Pancreas (tissue), 10 donors: ENCODE measurements at regions not wholly inside any gene's neighbourhood (a gene's known extent, or its start where the extent isn't known, plus 50 kb on each side); places are given as distances from the start of the nearest gene placed in this dataset.

Experiments
- ATAC-seq, 4 donors: fragments of 200-7000 bp; cut with Tn5 transposase; one replicate each; pipeline versions ENCODE4 v1.8.0 to v1.9.1; 2020; ENCODE audit warnings: mild to moderate bottlenecking in 4 of 4, moderate library complexity in 4 of 4
- DNase-seq, 6 donors: peaks; one replicate each; pipeline ENCODE4 v3.0.0-alpha.2; 2020
- FAIRE-seq: peaks from 2 replicates; lab custom pipeline; 2012; peaks lifted over from hg19 to GRCh38; lab: Jason Lieb, UNC
- H3K27ac ChIP-seq, 4 donors: fragments of 200-600 bp; sonication (generic); 1 replicate in 3 of 4; 2 replicates in 1 of 4; pipeline versions ENCODE4 v1.5.0 to v1.8.0; 2020
- H3K27me3 ChIP-seq, 4 donors: fragments of 200-600 bp; one replicate each; pipeline ENCODE4 v1.8.0; 2021
- H3K36me3 ChIP-seq, 3 donors: fragments of 200-600 bp; sonication (generic) in 1 of 3; one replicate each; pipeline versions ENCODE4 v1.5.0 to v1.8.0; 2020 to 2021
- H3K4me1 ChIP-seq, 3 donors: fragments of 200-600 bp; one replicate each; pipeline ENCODE4 v1.8.0; 2021
- H3K4me3 ChIP-seq, 4 donors: fragments of 200-600 bp; sonication (generic) in 2 of 4; one replicate each; pipeline versions ENCODE4 v1.5.0 to v1.8.0; 2020 to 2021
- H3K9me3 ChIP-seq, 4 donors: fragments of 200-600 bp; one replicate each; pipeline ENCODE4 v1.8.0; 2021
- WGBS, 2 donors: extraction: QIAGEN DNeasy Blood & Tissue Kit; methylation state at CpG; one replicate each; pipeline ENCODE4 v1.1.7; 2013; 5-methylcytosine and 5-hydroxymethylcytosine counted together
- intact Hi-C, 3 donors: fragments of 100-400 bp; cut with DNase I; formaldehyde crosslinking; loops; one replicate each; pipeline versions ENCODE4 v1.11.1 to v1.14.2; 2022
- TF ChIP-seq, protein P1 (sequence below), 4 donors: fragments of 200-600 bp; sonication (generic) in 3 of 4; IDR thresholded peaks; one replicate each; pipeline versions ENCODE4 v1.5.0 to v1.8.0; 2021; ENCODE audit warnings: antibody characterized with exemption in 4 of 4
- donor health status: healthy with polysubstance abuse.
- donor health status: DM: no; HTN: no; CAD: no; lungs with moderate emphysema.
- donor health status: DM: no; HTN: no; CAD: no.
- donor health status: control.
- donor health status: control.
- donor health status: Bipolar disorder and iron deficiency.
- donor health status: DM: yes; HTN: yes; CAD: no.
- donor health status: DM: no; HTN: no; CAD: no.
- donor health status: DM: no; HTN: no; CAD: no.
- donor health status: DM: yes; HTN: yes; CAD: no.

DNA sequence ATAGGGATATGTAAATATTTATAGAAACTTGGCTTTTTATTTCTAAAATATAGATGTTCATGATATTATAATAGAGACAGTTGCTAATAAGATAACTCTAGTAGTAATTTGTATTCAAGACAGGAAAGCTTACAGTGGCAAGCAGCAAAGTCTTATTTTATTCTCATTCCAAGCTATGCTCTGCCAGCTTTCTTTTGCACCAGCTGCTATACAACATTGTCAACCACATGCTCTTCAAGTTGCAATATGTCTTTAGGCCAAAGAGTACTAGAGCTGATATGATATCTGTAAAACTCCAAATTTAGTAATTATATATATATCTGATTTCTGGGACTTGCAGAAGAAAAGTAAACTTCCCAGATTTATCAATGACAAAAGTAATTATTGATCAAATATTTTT, 350.1 kb downstream of the HGF start:
- Histone ChIP-seq H3K9me3 (no peaks in the 10 kb centered on the region), H3K4me3 (no peak overlapping the region), H3K36me3 (no peaks in the 10 kb centered on the region), H3K27ac (no peak overlapping the region), H3K27me3 (no peaks in the 10 kb centered on the region), H3K4me1 (no peaks in the 10 kb centered on the region)
- ATAC-seq (no peak), FAIRE-seq (no peak), DNase-seq (no peak)
- intact Hi-C loops, result no loop called here
- TF ChIP-seq, protein P1, sequence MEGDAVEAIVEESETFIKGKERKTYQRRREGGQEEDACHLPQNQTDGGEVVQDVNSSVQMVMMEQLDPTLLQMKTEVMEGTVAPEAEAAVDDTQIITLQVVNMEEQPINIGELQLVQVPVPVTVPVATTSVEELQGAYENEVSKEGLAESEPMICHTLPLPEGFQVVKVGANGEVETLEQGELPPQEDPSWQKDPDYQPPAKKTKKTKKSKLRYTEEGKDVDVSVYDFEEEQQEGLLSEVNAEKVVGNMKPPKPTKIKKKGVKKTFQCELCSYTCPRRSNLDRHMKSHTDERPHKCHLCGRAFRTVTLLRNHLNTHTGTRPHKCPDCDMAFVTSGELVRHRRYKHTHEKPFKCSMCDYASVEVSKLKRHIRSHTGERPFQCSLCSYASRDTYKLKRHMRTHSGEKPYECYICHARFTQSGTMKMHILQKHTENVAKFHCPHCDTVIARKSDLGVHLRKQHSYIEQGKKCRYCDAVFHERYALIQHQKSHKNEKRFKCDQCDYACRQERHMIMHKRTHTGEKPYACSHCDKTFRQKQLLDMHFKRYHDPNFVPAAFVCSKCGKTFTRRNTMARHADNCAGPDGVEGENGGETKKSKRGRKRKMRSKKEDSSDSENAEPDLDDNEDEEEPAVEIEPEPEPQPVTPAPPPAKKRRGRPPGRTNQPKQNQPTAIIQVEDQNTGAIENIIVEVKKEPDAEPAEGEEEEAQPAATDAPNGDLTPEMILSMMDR (IDR thresholded peaks at IDR 0.05), result no peak

- no peak overlapping the region for H3K27ac ChIP-seq
- TF ChIP-seq, protein P1 (IDR thresholded peaks at IDR 0.05), result no peak
- intact Hi-C loops, result no loop called here
- no peak for FAIRE-seq
- H3K4me1 ChIP-seq, result no peaks in the 10 kb centered on the region
- no peaks in the 10 kb centered on the region for H3K36me3 ChIP-seq
- 84 to 92% methylated on average over 1 of the region's 1 CpG for WGBS, 2 donors
- no peaks in the 10 kb centered on the region for H3K9me3 ChIP-seq
- no peak overlapping the region for H3K4me3 ChIP-seq
- no peak for DNase-seq
- ATAC-seq, result no peak
- H3K27me3 ChIP-seq, result no peaks in the 10 kb centered on the region
Measured at GRCh38 chr7:81416659-81417058, 353.2 kb downstream of the HGF start.

- Histone ChIP-seq H3K4me3 (no peak overlapping the region), H3K9me3 (no peaks in the 10 kb centered on the region), H3K4me1 (no peaks in the 10 kb centered on the region), H3K36me3 (no peaks in the 10 kb centered on the region), H3K27me3 (no peaks in the 10 kb centered on the region), H3K27ac (no peak overlapping the region)
- intact Hi-C loops, result no loop called here
- no peak for FAIRE-seq
- 60 to 81% methylated on average over 1 of the region's 1 CpG for WGBS, 2 donors
- no peak for DNase-seq
- TF ChIP-seq, protein P1 (IDR thresholded peaks at IDR 0.05), result no peak
- ATAC-seq, result no peak
Measured at GRCh38 chr7:81415181-81415580, 354.7 kb downstream of the HGF start.

DNA sequence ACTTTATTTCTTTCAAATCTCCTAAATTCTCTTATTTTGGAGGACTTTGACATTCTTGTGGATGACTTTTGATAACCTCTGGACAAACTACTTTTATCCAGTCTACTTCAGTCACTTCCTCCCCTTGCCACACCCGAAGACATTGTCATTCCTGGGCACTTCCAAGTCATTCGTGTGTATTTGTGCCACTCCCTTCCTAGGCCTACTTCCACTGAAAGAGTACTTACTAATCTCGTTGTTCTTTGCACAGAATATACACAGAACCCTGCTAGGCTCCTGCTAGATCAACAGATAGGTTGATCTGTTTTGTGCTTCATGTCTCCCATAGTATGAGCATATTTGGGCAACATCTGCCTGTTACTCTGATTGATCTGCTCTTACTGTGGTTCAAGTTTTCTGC, 355.4 kb downstream of the HGF start:
- FAIRE-seq (no peak), ATAC-seq (no peak), DNase-seq (no peak)
- no peaks in the 10 kb centered on the region for H3K27me3 ChIP-seq
- TF ChIP-seq, protein P1 (IDR thresholded peaks at IDR 0.05), result no peak
- intact Hi-C loops, result no loop called here
- H3K4me3 ChIP-seq, result no peak overlapping the region
- H3K9me3 ChIP-seq, result no peaks in the 10 kb centered on the region
- H3K36me3 ChIP-seq, result no peaks in the 10 kb centered on the region
- 62 to 64% methylated on average over 3 of the region's 3 CpGs for WGBS, 2 donors
- H3K27ac ChIP-seq, result no peak overlapping the region
- no peaks in the 10 kb centered on the region for H3K4me1 ChIP-seq

- FAIRE-seq, result no peak
- ATAC-seq, result peak in 2 of 4 donors; percentile 63 to 72
- Histone ChIP-seq H3K27ac (no peak overlapping the region), H3K4me1 (no peaks in the 10 kb centered on the region), H3K36me3 (no peaks in the 10 kb centered on the region), H3K9me3 (no peaks in the 10 kb centered on the region), H3K27me3 (no peaks in the 10 kb centered on the region), H3K4me3 (no peak overlapping the region)
- intact Hi-C loops, result no loop called here
- no peak for DNase-seq
- 43 to 64% methylated on average over 6 of the region's 6 CpGs for WGBS, 2 donors
- TF ChIP-seq, protein P1 (IDR thresholded peaks at IDR 0.05), result no peak
Measured at GRCh38 chr7:81410471-81411117, 359.3 kb downstream of the HGF start.
